DND-41 (cell line): ENCODE measurements at regions not wholly inside any gene's neighbourhood (a gene's known extent, or its start where the extent isn't known, plus 50 kb on each side); places are given as distances from the start of the nearest gene placed in this dataset.
A peak's percentile ranks its signal among the peaks of the same experiment; 100 is the strongest.

Source experiments
- ATAC-seq: fragments of 200-7000 bp; cut with Tn5 transposase; 3 replicates; pipeline ENCODE4 v1.9.1; 2021; ENCODE audit warnings: low read depth; ENCODE audit not compliant: insufficient read depth
- DNase-seq: peaks from one replicate; pipeline ENCODE4 v3.0.0-alpha.2; 2020
- H2AFZ ChIP-seq: 2 replicates; pipeline ENCODE4 v1.6.0; 2012; ENCODE audit warnings: low read depth, low read length
- H3K27ac ChIP-seq: 2 replicates; pipeline ENCODE4 v1.5.1; 2012; ENCODE audit warnings: low read length, inconsistent platforms
- H3K27me3 ChIP-seq: fragments of 200-600 bp; sonication (generic); 2 replicates; pipeline ENCODE4 v1.6.0; 2012; ENCODE audit warnings: low read length, mild to moderate bottlenecking, inconsistent platforms; ENCODE audit not compliant: insufficient read depth, poor library complexity
- H3K36me3 ChIP-seq: 2 replicates; pipeline ENCODE4 v1.5.1; 2012; ENCODE audit warnings: low read length, inconsistent platforms; ENCODE audit not compliant: insufficient read depth
- H3K4me1 ChIP-seq: 2 replicates; pipeline ENCODE4 v1.5.1; 2012; ENCODE audit warnings: mild to moderate bottlenecking, low read length; ENCODE audit not compliant: insufficient read depth
- H3K4me2 ChIP-seq: 2 replicates; pipeline ENCODE4 v1.6.0; 2012; ENCODE audit warnings: mild to moderate bottlenecking, moderate library complexity, low read length, inconsistent platforms; ENCODE audit not compliant: insufficient read depth
- H3K4me3 ChIP-seq, 2 experiments: fragments of 200-600 bp in 1 of 2; shearing (Covaris generic) in 1 of 2; 2 replicates each; pipeline ENCODE4 v1.5.1; 2012 to 2016; ENCODE audit warnings: inconsistent platforms in 2 of 2, low read length in 2 of 2, mild to moderate bottlenecking in 2 of 2, low read depth in 1 of 2, moderate library complexity in 1 of 2
- H3K79me2 ChIP-seq: 2 replicates; pipeline ENCODE4 v1.6.0; 2012; ENCODE audit warnings: low read length, inconsistent platforms; ENCODE audit not compliant: insufficient read depth
- H3K9ac ChIP-seq: 2 replicates; pipeline ENCODE4 v1.6.0; 2012; ENCODE audit warnings: low read depth, mild to moderate bottlenecking, inconsistent platforms, low read length, moderate library complexity
- H3K9me3 ChIP-seq: 2 replicates; pipeline ENCODE4 v1.5.1; 2012; ENCODE audit warnings: low read length, moderate library complexity, mild to moderate bottlenecking, inconsistent platforms; ENCODE audit not compliant: insufficient read depth, severe bottlenecking
- H4K20me1 ChIP-seq: 2 replicates; pipeline ENCODE4 v1.6.0; 2012; ENCODE audit warnings: low read length; ENCODE audit not compliant: insufficient read depth
- EZH2 ChIP-seq: IDR thresholded peaks from 3 replicates; pipeline ENCODE4 v1.6.1; 2012; ENCODE audit warnings: borderline replicate concordance, low read depth, mild to moderate bottlenecking, moderate library complexity, low read length, inconsistent platforms; ENCODE audit not compliant: severe bottlenecking
- TF ChIP-seq, protein P1 (sequence below): IDR thresholded peaks from 2 replicates; pipeline ENCODE4 v1.5.1; 2012; ENCODE audit warnings: borderline replicate concordance, low read length, moderate library complexity, mild to moderate bottlenecking; ENCODE audit not compliant: poor library complexity, severe bottlenecking; ENCODE audit errors: extremely low read depth

DNA sequence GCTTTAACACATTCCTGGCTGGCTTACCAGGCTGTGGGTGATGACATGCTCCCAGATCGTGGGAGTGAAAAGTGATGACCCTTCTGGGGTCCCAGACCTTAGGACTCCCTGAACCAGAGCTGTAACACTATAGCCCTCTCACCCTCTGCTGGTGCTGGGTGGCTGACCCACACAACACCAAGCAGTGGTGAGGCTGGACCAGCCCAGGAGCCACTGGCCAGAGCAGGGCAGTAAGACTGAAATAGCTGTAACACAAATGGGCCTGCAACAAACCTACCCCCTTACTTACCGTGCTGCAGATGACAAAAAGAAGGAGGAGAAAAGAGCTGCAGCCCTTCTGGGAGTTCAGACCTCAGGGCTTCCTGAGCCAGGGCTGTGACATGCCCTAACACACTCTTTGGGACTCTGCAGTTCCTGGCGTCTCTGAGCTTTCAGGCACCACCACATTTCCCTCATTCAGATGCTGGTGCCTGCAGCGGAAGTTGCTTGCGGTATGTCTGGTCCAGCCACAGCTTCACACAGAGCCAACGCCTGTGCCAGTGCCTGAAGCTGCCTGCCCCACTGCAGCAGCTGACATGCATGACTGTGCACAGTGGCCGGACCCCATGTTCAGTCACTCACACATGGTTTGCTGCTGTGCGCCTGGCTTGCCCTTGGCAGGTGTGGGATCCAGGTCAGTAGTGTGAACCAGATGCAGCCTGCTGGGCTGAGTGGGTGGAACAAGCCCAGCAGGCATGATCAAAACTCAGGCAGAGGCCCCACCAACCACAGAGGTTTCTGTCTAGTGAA, 1247.4 kb downstream of the EFNA5 start:
- no peak for TF ChIP-seq EZH2
- TF ChIP-seq, protein P1, sequence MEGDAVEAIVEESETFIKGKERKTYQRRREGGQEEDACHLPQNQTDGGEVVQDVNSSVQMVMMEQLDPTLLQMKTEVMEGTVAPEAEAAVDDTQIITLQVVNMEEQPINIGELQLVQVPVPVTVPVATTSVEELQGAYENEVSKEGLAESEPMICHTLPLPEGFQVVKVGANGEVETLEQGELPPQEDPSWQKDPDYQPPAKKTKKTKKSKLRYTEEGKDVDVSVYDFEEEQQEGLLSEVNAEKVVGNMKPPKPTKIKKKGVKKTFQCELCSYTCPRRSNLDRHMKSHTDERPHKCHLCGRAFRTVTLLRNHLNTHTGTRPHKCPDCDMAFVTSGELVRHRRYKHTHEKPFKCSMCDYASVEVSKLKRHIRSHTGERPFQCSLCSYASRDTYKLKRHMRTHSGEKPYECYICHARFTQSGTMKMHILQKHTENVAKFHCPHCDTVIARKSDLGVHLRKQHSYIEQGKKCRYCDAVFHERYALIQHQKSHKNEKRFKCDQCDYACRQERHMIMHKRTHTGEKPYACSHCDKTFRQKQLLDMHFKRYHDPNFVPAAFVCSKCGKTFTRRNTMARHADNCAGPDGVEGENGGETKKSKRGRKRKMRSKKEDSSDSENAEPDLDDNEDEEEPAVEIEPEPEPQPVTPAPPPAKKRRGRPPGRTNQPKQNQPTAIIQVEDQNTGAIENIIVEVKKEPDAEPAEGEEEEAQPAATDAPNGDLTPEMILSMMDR = no peak
- Histone ChIP-seq H3K79me2 (no peaks in the 10 kb centered on the region), H4K20me1 (no peaks in the 10 kb centered on the region), H2AFZ (no peak overlapping the region), H3K9ac (no peak overlapping the region), H3K4me3 (no peak overlapping the region), H3K36me3 (no peaks in the 10 kb centered on the region), H3K27me3 (no peaks in the 10 kb centered on the region), H3K9me3 (no peaks in the 10 kb centered on the region), H3K4me1 (no peaks in the 10 kb centered on the region), H3K27ac (no peak overlapping the region), H3K4me2 (no peak overlapping the region)
- ATAC-seq (peak; percentile 42; the same call in 1 of the 3 replicates), DNase-seq (no peak)

DNA sequence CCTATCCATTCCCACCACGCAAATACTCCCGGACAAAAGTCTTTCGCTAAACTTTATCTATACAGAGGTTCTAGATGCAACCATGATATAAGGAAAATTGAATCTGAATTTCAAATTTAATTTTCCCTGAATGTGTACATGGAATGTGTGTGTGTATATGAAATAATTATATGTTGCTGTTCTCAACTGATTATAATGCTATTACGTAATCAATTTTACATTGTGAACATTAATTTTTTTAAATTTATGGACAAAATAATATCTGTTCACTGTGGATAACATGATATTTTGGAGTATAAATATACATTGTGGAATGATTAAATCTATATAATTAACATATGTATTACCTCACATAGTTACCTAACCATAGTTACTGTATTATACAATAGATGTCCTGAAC, 1250.6 kb downstream of the EFNA5 start:
- H3K36me3 ChIP-seq = no peaks in the 10 kb centered on the region
- no peak for ATAC-seq
- no peak overlapping the region for H2AFZ ChIP-seq
- no peak overlapping the region for H3K4me2 ChIP-seq
- TF ChIP-seq, protein P1 = no peak
- no peak for TF ChIP-seq EZH2
- H3K9me3 ChIP-seq = no peaks in the 10 kb centered on the region
- H3K9ac ChIP-seq = no peak overlapping the region
- no peaks in the 10 kb centered on the region for H3K79me2 ChIP-seq
- H3K27me3 ChIP-seq = no peaks in the 10 kb centered on the region
- DNase-seq = no peak
- no peak overlapping the region for H3K27ac ChIP-seq
- H3K4me1 ChIP-seq = no peaks in the 10 kb centered on the region
- no peaks in the 10 kb centered on the region for H4K20me1 ChIP-seq
- H3K4me3 ChIP-seq = no peak overlapping the region

DNA sequence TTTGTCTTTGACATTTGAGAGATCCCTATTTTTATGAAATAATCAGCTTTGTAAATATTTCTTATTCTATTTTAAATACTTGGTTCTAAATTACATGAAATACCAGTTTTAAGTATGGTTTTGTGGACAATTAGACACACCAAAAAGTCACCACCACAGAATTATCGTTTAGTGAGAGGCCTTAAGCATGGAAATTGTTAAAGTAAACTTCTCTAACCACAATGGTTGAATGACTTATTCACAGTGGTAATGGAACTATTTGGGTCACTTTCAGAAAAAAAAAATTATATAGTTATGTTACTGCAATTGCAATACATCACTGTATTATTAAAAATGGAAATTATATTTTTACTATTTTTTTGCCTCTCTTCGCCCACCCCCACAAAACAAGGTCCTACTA, 1252.5 kb downstream of the EFNA5 start:
- DNase-seq = no peak

More for the DNA sequence above, 1252.5 kb downstream of the EFNA5 start:
- no peaks in the 10 kb centered on the region for H3K9me3 ChIP-seq
- no peak overlapping the region for H2AFZ ChIP-seq
- H3K27ac ChIP-seq = no peak overlapping the region
- no peaks in the 10 kb centered on the region for H4K20me1 ChIP-seq
- H3K79me2 ChIP-seq = no peaks in the 10 kb centered on the region
- no peaks in the 10 kb centered on the region for H3K36me3 ChIP-seq
- no peak for ATAC-seq
- H3K9ac ChIP-seq = no peak overlapping the region
- H3K27me3 ChIP-seq = no peaks in the 10 kb centered on the region
- no peak overlapping the region for H3K4me2 ChIP-seq
- no peak overlapping the region for H3K4me3 ChIP-seq
- H3K4me1 ChIP-seq = no peaks in the 10 kb centered on the region
- no peak for TF ChIP-seq EZH2
- TF ChIP-seq, protein P1 = no peak
